SH-SY5Y (cell line): ENCODE measurements at regions not wholly inside any gene's neighbourhood (a gene's known extent, or its start where the extent isn't known, plus 50 kb on each side); places are given as distances from the start of the nearest gene placed in this dataset.

Source experiments
- GATA2 ChIP-seq: IDR thresholded peaks from 2 replicates; pipeline ENCODE4 v1.6.1; 2011; ENCODE audit warnings: mild to moderate bottlenecking, low read depth, low read length
- GATA3 ChIP-seq: IDR thresholded peaks from 2 replicates; pipeline ENCODE4 v1.6.1; 2011; ENCODE audit warnings: low read depth, mild to moderate bottlenecking, low read length, moderate library complexity

GRCh38 chr1:95339377-95339776, 105.4 kb downstream of the RWDD3 start:
- no peak for TF ChIP-seq GATA2
- TF ChIP-seq GATA3: no peak
